GM21619 (cell line): ENCODE measurements at regions not wholly inside any gene's neighbourhood (a gene's known extent, or its start where the extent isn't known, plus 50 kb on each side); places are given as distances from the start of the nearest gene placed in this dataset.

Source experiments
- ATAC-seq: cut with Tn5 transposase; IDR thresholded peaks from one replicate; pipeline ENCODE4 v1.9.1; 2021; ENCODE audit not compliant: unreplicated experiment

- ATAC-seq, result peak; percentile 98
These were observed 535.6 kb downstream of the INSC start for GRCh38 chr11:15650105-15650938.

DNA sequence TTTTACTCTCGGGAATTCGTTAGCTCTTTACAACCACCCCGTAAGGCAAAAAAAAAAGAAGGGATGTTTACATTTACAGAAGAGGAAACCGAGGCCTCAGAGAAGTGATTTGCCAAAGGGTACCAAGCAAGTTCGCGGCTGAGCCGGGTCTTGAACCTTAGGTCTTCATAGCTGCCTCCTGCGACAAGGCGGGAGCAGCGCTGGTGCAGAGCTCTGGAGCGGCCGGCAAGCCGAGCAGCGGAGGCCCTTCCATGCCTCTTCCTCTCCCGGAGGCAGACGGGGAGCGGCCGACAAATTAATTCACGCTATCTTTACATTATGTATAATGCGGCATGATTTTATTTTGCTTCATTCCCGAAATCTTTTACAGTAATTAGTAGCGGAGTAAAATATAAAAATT, 536.3 kb downstream of the INSC start:
- no peak for ATAC-seq

GRCh38 chr11:15651816-15652215, 537.1 kb downstream of the INSC start:
- no peak for ATAC-seq

- ATAC-seq, result no peak
These were observed 538.5 kb downstream of the INSC start for GRCh38 chr11:15653191-15653710.

GRCh38 chr11:15654451-15654850, 539.7 kb downstream of the INSC start:
- no peak for ATAC-seq

- no peak for ATAC-seq
These were observed 540.8 kb downstream of the INSC start for GRCh38 chr11:15655552-15655951.

DNA sequence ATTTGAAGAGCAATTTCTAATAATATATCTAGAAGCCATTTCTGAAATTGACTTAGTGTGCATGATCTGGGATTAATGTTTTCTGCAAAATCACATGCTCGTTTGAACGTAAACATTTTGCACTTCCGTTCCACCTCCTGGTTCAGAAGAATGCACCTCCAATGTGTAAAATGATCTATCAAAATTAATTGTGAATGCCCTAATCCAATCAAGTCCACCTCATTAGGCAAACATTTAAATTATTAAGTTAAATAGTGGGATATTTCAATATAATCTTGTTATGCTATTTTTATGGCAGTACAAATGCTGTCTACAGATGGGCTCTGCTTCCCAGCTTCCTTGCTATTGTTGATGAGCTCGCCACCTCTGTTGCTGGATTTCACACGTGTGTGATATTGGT, 542.5 kb downstream of the INSC start:
- no peak for ATAC-seq

DNA sequence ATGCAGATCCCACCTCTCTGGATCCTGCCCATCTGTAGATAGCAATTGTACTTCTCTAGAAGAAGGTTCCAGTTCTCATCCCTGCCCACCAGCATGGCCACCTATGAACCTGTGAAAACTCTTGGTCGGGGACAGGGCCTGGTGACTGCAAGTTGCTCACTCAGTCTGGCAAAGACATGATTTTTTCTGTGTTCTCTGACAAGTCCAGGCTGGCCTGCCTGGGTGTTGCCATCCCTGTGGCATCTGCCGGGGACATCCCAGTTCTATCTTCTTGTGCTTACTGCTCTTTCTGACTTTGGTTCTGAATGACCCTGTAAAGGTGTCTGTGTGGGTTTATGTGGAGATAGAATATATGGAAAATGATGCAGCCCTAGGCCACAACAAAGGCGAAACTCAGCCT, 545.8 kb downstream of the INSC start:
- no peak for ATAC-seq

- no peak for ATAC-seq
These were observed 547.6 kb downstream of the INSC start for GRCh38 chr11:15662285-15662684.

- no peak for ATAC-seq
These were observed 549.1 kb downstream of the INSC start for GRCh38 chr11:15663777-15664218.

GRCh38 chr11:15665368-15665871, 550.7 kb downstream of the INSC start:
- no peak for ATAC-seq

DNA sequence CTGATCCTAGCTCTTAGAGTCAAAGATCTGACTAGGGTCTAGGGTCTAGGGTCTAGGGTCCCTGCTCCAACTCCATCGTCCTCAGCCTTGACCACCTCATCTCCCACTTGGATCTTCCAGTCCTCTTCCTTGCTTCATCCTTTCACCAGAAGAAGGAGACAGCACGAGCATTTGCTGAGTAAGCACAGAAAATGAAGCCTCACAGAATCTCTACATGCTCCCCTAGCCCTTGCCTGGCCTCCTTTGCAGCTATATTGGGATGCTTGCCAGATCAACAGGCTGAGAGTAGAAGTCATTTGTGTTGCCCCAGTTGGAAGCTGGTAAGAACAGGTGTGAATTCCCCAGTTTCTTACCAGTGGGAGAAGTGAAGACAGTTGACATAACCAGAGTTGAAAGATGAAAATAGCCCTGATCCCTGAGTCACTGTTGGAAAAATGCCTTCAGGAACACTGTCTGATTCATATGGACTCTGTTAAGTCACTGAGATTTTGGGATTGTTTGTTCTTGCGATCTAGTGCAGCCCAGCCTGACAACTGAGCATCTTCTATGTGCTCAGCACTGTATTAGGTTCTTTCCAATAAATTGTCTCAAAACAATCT, 552.5 kb downstream of the INSC start:
- no peak for ATAC-seq

GRCh38 chr11:15668718-15669117, 554.0 kb downstream of the INSC start:
- ATAC-seq, result no peak

GRCh38 chr11:15670520-15671070, 555.9 kb downstream of the INSC start:
- no peak for ATAC-seq

GRCh38 chr11:15671216-15671615, 556.5 kb downstream of the INSC start:
- no peak for ATAC-seq

DNA sequence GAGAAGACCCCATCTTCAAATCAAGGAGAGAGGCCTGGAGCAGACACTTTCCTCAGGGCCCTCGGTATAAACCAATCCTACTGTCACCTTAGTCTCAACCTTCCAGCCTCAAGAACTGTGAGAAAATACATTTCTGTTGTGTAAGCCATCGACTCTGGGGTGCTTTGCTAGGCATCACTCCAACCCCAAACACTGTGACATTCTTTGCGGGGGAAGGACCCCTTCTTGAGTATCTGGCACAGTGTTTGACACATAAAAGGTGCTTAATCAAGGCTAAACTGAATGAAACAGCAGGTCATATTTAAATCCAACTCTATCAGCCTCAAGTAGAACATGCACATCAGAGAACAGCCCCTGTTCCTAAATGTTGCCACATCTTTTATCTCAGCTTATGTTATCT, 558.1 kb downstream of the INSC start:
- no peak for ATAC-seq

DNA sequence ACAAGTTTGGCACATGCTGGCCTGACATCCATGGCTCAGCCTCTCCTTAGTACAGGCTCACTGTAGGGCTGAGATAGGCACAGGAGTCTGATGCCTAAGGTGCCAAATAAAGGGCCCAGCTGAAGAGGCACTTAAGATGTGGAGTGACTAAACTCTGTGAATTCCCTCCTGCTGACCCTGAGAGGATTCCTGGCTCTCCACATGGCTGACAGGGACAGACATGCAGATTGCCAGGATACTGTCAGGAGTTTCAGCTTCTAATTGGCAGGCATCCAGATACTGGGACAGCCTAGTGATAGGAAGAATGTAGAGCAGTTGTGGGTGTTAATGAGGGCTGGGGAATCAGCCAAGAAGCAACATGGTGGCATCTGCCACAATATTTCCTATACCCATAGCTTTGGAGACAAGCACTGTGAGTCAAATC, 558.7 kb downstream of the INSC start:
- ATAC-seq, result no peak

DNA sequence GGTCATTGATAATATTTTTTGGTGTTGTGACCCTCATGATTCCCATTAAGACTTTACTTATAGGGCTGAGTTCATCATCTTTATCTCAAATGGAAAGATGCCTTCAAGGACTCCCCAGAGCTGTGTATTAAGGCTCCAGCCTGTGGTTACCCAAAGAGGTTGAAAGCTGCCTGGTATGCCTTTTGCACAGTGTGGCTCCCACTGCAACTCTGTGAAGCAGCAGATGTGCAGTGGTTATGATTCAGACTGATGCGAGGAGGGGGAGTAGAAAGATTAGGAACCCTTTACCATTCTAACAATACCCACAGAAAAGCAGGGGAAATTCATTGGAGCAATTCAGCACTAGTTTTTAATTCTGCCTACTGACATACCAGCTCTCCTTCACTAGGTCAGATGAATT, 560.0 kb downstream of the INSC start:
- ATAC-seq, result no peak

- ATAC-seq, result no peak
These were observed 561.0 kb downstream of the INSC start for GRCh38 chr11:15675683-15676082.

DNA sequence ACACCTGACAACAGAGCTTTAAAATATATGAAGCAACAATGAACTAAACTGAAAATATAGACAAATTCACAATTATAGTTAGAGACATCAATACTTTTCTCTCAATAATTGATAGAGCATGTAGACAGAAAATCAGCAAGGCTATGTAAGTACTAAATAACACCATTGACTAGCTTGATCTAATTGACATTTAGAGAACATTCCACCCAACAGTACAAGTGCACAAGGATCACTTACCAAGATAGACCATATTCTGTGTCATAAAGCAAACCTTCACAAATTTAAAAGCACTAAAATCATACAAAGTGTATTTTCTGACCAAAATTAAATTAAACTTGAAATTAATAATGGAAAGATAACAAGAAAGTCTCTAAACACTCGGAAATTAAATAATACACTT, 562.5 kb downstream of the INSC start:
- no peak for ATAC-seq

DNA sequence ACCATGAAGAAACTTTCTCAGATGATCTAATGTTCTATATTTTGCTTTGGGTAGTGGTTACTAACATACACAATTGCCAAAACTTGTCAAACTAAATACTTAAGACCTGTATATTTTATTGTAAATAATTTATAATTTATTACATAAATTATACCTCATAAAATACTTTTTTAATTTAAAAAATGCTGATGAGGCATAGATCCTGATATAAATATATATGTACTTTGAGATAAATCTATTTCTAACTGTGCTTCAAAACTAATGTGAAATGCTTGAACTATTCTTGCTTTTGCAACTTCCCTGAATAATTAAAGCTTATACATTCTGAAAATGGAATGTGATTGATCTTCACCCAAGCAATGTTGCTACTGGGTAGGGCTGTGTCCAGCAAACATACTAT, 568.8 kb downstream of the INSC start:
- ATAC-seq, result no peak

GRCh38 chr11:15685306-15685705, 570.6 kb downstream of the INSC start:
- no peak for ATAC-seq
